ENCODE measurements at regions not wholly inside any gene's neighbourhood (a gene's known extent, or its start where the extent isn't known, plus 50 kb on each side); places are given as distances from the start of the nearest gene placed in this dataset.
A peak's percentile ranks its signal among the peaks of the same experiment; 100 is the strongest.

GRCh38 chrX:10047631-10048030, 80.5 kb downstream of the CLDN34 start:
- no peak for DNase-seq

DNA sequence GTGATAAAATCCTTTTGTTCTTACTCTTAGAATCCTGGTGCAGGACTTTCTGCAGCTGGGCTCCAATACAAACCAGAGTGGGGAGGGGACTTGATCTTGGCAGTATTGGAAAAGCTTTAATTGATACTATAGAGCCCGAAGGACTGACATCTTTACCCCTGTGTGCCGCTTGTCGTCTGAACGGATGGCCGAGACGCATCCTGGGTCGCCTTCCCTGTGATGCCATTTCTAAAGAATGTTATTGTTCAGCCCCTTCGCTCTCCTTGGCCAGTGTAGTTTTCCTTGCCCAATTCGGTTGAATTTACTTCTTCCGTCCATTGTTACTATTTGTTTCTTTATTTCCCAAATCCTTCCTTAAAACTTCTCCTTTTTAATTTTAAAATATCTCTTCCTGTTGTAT, 80.9 kb downstream of the CLDN34 start:
- DNase-seq: no peak

- no peak for DNase-seq
Observed at GRCh38 chrX:10048707-10049106, 81.5 kb downstream of the CLDN34 start.

- no peak for DNase-seq
Observed at GRCh38 chrX:10049236-10049635, 82.1 kb downstream of the CLDN34 start.

GRCh38 chrX:10050481-10050880, 83.3 kb downstream of the CLDN34 start:
- no peak for DNase-seq

DNA sequence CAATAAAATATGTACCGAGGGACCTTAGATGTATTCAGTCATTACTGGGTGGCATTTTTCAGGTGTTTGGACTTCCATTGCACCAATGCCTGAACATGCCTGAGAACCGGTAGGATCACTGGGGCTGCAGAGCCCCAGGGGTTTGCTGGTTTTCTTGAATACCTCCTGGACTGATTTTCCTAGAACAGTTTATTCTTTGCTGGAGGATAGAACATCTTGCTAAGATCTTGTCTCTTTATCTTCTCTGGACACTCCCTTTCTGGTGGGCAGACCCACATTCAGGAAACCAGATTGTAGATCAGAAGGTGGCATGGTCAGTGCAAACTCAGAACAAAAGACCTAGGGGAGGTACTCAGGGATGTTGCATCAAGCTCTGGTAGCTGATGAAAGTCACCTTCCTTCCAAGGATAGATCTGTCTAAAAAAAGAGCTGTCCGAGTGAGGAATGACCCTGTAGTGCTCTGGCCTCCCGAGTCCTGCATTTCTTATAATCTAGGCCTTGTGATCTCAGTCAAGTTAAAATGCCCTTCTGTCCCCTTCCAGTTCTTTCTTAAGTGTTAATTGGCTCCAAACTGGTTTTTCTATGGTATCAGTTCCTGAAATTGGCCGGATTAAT, 84.8 kb downstream of the CLDN34 start:
- DNase-seq: no peak

- peak; percentile 5 to 26 for DNase-seq
Observed at GRCh38 chrX:10052906-10053625, 85.9 kb downstream of the CLDN34 start.

- no peak for DNase-seq
Observed at GRCh38 chrX:10054396-10054795, 87.2 kb downstream of the CLDN34 start.

GRCh38 chrX:10055430-10055829, 88.3 kb downstream of the CLDN34 start:
- DNase-seq: no peak

DNA sequence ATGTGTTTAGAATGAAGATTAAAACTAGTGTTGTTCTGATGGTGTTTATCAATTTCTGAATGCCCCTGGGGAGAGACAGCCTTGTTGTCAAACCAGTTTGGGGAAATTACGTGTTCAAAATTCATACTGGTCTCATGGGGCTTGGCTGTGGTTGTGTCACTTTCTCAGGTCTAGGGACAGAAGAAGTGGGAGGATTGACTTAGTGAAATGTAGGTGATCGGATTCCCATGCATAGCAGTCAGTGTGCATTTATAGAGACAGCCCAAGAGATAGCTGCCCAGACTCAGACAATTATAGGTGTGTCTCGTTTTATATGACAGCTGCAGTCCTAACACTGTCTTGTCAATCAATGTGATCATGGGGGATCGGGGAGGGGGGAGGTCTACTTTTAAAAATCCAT, 94.4 kb upstream of the CLCN4 start:
- no peak for DNase-seq

- no peak for DNase-seq
Observed at GRCh38 chrX:10062980-10063379, 93.8 kb upstream of the CLCN4 start.

GRCh38 chrX:10064736-10065135, 92.0 kb upstream of the CLCN4 start:
- DNase-seq: no peak

DNA sequence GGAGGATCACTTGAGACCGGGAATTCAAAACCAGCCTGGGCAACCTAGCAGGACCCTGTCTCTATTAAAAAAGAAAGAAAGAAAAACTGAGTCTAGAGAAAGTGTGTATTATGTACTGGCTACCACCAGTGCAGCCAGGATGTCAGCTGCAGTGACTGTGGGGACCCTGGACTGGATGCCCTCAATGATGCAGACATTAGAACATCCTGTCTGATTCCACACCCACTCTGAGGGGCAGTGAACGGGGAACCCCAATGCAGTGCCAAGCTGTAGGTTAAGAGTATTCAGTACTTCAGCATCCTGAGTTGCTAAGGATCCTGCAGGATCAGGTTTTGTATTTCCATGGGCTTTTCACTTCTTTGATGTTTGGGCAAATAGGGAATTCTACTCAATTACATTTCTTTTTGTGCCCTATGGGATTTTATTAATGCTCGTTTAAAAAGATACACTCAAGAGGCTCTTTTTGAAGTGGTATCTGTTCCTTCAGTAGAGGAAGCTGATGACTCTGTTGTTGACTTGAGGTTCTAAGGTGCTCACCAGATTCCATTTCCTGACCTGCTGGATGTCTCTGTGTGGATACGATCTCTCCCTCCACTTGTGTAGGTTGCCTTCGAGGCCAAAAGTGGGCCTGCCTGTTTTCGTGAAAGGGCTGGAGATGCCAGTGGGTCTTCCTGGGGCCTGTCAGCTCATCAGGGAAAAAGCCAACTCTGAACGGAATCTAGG, 85.9 kb upstream of the CLCN4 start:
- DNase-seq: no peak

DNA sequence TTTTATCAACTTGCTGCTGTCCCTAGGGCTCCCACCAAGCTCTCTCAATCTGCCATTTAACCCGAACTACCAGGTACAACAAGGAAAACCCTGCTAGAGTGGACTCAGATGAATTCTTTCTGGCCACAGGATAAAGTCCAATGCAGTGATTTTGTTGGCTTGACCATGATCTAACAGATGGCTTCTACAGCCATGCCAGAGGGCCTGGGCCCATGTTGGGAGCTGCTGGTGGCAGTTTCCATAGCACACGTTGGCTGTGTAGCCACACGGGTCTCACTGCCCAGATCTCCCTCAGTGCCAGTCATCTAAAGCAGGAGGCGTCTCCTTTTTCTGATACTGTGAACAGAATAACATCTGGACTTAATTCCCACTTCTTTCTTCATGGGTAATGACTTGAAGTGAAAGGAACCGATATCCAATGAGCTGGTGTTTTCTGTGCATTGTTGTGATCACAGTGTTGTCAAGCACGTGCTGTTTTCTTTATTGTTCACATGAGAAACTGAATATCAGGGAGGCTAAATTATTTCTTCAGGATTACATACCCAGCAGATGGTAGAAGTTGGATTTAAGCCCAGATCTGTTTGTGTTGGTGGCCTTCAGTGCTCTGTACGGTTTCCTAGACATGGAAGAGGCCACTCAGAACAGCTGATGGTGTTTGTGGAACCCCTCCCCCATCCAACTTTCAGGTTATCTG, 85.2 kb upstream of the CLCN4 start:
- no peak for DNase-seq

- DNase-seq: no peak
Observed at GRCh38 chrX:10072786-10073568, 83.8 kb upstream of the CLCN4 start.

DNA sequence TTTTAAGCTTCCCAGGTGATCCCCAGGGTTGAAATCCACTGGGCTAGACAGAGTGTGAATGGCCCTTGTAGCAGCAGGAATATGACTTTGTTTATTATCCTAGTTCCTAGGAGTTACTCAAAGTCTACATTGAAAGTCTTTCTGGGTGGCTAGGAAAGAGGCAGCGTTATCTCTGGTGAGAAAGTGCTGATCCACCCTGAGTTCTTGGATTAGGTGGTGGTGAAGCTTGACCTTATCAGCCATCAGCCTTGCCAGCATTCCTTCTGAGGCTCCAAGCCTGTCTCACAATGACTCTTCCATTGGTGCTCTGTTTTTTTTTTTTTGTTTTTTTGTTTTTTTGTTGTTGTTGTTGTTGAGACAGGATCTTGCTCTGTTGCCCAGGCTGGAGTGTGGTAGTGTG, 83.1 kb upstream of the CLCN4 start:
- no peak for DNase-seq

DNA sequence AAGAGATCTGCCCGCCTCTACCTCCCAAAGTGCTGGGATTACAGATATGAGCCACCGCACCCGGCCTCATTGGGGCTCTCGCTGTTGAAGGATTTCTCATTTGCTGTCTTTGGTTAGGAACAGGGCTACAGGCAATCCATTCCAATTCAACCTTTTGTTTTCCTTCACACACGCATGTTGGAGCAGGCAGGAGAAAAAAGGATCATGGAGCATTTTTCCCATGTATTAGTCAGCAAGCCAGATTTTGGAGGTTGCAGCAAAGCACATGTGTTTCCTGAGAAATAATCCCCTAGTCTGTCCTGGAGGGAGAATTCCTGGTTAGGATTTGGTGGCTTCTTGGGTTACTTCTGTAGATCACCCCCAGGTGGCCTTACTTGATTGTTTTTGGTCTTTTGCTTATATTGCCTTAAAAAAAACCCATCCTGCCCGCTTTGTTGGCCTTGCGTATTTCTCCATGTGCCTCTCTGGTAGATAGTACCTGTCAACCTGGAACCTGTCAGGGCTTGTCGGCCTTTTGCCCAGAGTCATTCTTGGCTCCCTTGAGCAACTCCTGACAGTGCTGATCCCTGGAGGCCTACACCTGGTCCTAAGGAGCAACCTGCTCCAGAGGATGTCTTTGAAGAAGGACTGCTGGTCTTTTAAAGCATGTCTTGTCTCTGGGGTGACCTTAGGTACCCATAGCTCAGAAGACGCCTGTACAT, 82.4 kb upstream of the CLCN4 start:
- DNase-seq: no peak

- DNase-seq: no peak
Observed at GRCh38 chrX:10076765-10077164, 80.0 kb upstream of the CLCN4 start.

GRCh38 chrX:10077425-10078188, 79.2 kb upstream of the CLCN4 start:
- no peak for DNase-seq

DNA sequence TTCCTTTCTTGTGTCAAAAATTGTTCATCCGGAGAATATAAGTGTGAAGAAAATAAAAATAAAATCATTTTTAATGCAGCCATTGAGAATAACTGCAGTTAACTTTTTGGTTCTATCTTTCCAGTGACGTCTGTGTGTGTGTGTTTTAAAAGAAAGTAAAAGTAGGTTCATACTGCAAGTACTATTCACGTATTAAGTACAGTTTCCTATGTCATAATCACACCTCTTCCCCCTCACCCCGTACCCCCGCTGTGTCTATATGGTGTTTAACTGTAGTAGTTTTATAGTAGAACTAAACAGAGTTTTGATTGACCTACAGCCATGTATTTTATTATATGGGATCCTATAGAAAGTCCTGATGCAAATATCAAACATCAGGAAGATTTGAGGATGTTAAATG, 78.5 kb upstream of the CLCN4 start:
- no peak for DNase-seq

- peak; percentile 36 to 58 for DNase-seq
Observed at GRCh38 chrX:10079231-10079630, 77.5 kb upstream of the CLCN4 start.
